GM21529 (cell line): ENCODE measurements at regions not wholly inside any gene's neighbourhood (a gene's known extent, or its start where the extent isn't known, plus 50 kb on each side); places are given as distances from the start of the nearest gene placed in this dataset.
"Not testable (repeated sequence)": the region's sequence is repeated elsewhere in the genome, so short reads cannot be mapped to it uniquely, and the experiment has no call there.

ENCODE experiments used
- ATAC-seq: cut with Tn5 transposase; IDR thresholded peaks from one replicate; pipeline ENCODE4 v1.9.1; 2021; ENCODE audit not compliant: unreplicated experiment

GRCh38 chr12:127450826-127451225, 816.1 kb upstream of the TMEM132C start:
- no peak for ATAC-seq

GRCh38 chr12:127455347-127456265, 811.4 kb upstream of the TMEM132C start:
- no peak for ATAC-seq

- ATAC-seq, result no peak
Measured at GRCh38 chr12:127457726-127458125, 809.2 kb upstream of the TMEM132C start.

- no peak for ATAC-seq
Measured at GRCh38 chr12:127459166-127459565, 807.8 kb upstream of the TMEM132C start.

DNA sequence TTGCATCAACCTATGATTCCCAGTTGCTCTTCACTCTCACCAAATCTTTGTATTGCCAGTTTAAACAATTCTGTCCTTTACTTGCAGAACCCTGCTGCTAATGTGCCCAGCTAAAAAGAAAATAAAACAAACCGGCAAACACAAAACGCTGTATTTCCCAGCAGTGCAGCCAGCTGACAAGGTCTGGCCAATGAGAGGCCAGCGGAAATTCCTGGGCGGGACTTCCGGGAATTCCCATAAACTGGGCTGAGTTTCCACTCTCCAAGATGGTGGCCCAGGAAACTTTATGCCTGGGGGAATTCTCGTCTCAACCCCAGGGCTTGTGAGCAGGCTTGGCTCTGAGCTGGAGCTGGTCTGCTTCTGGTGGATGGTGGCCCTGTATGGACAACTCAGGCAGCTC, 807.3 kb upstream of the TMEM132C start:
- ATAC-seq, result no peak

- no peak for ATAC-seq
Measured at GRCh38 chr12:127463237-127463636, 803.7 kb upstream of the TMEM132C start.

- no peak for ATAC-seq
Measured at GRCh38 chr12:127469331-127469730, 797.6 kb upstream of the TMEM132C start.

- no peak for ATAC-seq
Measured at GRCh38 chr12:127473766-127474165, 793.2 kb upstream of the TMEM132C start.

DNA sequence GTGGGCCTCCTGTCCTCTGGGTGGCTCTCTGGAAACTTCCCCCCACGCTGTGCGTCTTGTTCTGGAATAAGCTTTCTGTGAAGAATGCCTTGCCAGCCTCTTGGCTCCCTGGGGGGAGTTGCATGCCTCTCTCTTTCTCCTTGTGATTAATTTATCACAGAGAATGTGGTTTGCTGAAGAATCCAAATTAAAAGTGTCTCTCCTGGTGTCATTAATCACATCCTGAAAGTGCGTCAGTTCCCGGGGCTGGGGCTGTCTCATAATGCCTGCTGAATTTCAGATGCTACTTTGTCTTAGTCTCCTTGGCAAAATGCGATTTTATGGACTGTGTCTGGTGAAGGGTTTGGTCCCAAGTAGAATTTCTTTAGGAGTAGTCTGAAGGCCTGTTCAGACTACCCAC, 787.7 kb upstream of the TMEM132C start:
- ATAC-seq, result no peak

- ATAC-seq, result no peak
Measured at GRCh38 chr12:127480775-127481314, 786.1 kb upstream of the TMEM132C start.

- ATAC-seq, result no peak
Measured at GRCh38 chr12:127482950-127483349, 784.0 kb upstream of the TMEM132C start.

- ATAC-seq, result no peak
Measured at GRCh38 chr12:127485528-127485927, 781.4 kb upstream of the TMEM132C start.

GRCh38 chr12:127487031-127487430, 779.9 kb upstream of the TMEM132C start:
- ATAC-seq, result no peak

DNA sequence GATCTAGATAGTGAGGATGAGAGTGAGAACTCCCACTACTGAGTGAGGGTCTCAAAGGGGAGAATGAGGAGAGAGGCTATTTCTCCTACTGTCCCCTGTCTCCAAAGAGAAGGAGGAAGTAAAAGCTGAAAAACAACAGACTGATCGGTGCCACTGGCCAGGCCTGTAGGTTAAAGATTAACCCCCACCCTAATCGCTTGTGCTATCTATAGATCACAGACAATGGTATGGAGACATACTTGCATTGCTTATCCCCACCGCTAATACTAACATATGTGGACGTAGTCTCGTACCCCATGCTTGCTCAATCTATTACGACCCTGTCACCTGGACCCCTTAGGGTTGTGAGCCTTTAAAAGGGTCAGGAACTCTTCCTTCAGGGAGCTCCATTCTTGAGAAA, 777.9 kb upstream of the TMEM132C start:
- ATAC-seq, result no peak

DNA sequence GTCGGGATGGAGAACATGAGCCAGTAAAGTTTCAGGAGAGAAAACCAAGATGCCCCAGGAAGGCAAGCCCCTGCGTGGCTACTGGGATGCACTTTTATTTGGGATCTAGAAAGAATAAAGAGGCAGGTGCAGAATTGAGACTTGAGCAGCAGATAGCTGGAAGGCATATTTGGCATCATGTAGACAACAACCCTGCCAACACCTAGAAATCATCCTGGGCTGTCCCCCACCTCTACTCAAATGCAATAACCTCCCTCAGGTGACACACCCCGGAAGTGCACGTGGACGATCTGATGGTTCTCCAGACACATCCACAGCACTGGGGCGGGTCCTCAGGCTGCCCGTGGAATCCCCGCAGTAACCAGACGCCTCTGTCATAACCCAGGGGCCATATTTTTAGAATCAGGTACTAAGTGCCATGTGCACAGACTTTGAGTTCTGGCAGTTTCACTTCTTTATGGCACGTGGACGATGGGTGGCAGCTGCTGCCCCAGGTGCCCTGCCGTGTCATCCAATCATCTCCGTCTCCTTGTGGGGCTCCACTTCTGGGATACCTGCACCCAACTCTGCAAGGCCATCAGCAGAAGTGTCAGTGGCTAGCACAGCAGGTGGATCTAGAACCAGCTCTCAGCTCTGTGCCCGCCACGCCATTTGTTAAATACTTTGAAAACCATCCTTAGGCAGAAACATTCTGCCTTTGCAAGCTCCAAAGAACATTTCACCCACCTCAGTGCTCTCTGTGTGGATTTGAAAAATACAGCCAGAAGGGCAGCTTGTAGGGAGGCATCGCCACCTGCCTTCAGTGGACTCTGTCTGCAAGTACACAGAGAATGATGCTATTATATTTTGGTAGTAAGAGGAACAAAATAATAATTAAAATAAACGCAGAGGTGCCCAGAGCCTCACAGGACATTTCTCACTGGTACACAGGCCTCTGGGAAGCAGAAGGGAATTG, 771.7 kb upstream of the TMEM132C start:
- ATAC-seq, result no peak

GRCh38 chr12:127496255-127496654, 770.7 kb upstream of the TMEM132C start:
- no peak for ATAC-seq

DNA sequence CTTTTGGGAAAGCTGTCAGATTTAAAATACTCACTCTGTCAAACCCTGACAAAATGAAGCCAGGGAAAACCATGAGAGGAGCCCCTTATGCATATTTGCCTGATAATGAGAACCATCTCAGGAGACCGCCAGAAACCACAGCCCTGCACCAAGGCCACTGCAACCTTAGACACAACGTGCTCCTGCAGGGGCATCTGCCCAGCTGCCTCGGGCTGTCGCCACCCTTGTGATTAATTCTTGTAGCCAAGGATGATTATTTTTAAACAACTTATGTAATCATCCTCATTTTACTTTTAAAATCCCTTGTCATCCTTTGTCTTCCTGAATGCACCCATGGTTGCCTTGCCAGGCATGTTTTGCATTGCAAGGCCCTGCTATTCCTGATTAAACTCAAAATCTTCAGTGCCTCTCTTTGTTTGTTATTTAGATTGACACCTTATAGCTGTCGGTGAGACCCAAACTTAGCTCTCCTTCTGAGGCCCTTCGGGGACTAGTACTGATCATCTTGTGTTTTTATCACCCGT, 766.4 kb upstream of the TMEM132C start:
- ATAC-seq, result no peak

GRCh38 chr12:127501916-127502315, 765.1 kb upstream of the TMEM132C start:
- ATAC-seq, result no peak

DNA sequence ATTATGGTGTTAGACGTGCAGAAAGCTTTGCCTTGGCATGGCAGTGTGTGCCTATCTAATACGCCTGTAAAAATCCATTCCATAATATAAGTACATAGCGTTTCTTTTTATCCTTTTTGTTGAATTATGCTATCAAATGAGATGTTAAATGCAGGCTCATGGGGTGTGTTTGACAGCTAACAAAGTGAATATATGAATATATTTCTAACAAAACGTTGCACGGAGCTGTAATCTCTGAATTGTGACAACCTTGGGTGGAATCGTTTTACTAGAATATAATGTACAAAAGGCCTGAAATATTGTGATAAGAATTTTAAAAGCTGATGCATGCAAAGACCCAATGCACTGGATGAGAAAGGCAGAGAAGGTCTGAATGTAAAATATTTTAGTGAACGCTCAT, 763.7 kb upstream of the TMEM132C start:
- ATAC-seq, result no peak

DNA sequence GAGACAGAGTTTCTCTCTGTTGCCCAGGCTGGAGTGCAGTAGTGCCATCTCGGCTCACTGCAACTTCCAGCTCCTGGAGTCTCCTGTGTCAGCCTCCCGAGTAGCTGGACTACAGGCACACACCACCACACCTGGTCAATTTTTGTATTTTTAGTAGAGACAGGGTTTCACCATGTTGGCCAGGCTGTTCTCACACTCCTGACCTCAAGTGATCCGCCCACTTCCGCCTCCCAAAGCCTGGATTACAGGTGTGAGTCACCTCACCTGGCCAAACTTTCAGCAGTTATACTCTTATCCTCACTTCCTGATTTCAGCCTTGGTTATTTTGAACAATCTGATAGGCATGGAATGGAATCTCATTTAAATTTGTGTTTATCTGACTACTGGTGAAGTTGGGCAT, 763.0 kb upstream of the TMEM132C start:
- ATAC-seq, result not testable (repeated sequence)

- ATAC-seq, result no peak
Measured at GRCh38 chr12:127504874-127505273, 762.1 kb upstream of the TMEM132C start.
